ENCODE measurements at regions not wholly inside any gene's neighbourhood (a gene's known extent, or its start where the extent isn't known, plus 50 kb on each side); places are given as distances from the start of the nearest gene placed in this dataset.
A peak's percentile ranks its signal among the peaks of the same experiment; 100 is the strongest.

GRCh38 chr11:130647371-130647770 lies 198.9 kb downstream of the ADAMTS15 start:
- TF ChIP-seq, protein P1, sequence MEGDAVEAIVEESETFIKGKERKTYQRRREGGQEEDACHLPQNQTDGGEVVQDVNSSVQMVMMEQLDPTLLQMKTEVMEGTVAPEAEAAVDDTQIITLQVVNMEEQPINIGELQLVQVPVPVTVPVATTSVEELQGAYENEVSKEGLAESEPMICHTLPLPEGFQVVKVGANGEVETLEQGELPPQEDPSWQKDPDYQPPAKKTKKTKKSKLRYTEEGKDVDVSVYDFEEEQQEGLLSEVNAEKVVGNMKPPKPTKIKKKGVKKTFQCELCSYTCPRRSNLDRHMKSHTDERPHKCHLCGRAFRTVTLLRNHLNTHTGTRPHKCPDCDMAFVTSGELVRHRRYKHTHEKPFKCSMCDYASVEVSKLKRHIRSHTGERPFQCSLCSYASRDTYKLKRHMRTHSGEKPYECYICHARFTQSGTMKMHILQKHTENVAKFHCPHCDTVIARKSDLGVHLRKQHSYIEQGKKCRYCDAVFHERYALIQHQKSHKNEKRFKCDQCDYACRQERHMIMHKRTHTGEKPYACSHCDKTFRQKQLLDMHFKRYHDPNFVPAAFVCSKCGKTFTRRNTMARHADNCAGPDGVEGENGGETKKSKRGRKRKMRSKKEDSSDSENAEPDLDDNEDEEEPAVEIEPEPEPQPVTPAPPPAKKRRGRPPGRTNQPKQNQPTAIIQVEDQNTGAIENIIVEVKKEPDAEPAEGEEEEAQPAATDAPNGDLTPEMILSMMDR (IDR thresholded peaks at IDR 0.05; ENCODE audit: insufficient read depth, low read depth, low read length, missing control alignments) = no peak
- H3K4me3 ChIP-seq (ENCODE audit: low read length) = no peak overlapping the region
- DNase-seq (ENCODE audit: low read depth) = no peak

DNA sequence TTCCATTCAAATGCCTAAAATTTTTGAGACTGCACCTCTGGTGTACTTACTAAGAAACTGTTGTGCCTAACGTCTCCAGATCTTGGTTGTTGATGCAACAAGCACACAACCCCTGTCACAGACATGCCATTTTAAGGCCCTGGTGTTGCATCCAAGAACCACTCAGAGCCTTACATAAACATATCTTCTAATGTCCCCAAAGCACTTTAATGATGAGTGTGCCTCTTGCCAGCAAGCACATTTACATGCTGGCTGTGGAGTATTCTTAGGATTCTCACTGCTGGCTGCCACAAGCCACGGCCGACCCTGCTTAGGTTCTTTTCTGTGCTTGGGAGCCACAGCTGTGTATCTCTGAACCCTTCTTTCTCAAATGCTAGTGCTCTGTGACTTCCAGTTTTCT lies 201.4 kb downstream of the ADAMTS15 start:
- no peak for DNase-seq (ENCODE audit: low read depth)
- TF ChIP-seq, protein P1 (IDR thresholded peaks at IDR 0.05; ENCODE audit: insufficient read depth, low read depth, low read length, missing control alignments) = no peak
- no peak overlapping the region for H3K4me3 ChIP-seq (ENCODE audit: low read length)

DNA sequence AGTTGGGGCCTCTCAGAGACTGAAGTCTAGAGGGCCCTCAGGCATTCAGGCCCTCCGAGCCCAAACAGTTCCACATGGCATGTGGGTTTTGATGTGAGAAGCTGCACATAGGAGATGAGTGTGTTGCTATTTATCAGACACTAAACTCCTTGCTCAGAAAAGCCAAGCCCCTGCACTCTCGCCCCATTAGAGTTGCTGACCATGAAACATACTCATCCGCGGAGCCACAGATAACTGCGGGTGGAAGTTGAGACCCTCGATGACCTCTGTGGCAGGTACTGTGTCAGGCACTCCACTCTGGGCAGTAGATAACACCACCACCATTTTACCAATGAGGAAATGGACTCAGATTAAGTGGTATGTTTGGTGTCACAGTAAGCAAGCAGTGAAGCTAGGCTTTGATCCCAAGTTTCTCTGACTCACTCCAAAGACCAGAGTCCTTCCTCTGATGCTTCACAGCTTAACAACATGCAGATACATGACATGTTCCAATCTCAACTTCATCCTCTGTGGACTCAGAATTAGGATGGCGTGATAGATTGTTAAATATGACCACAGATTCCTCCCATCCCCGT lies 202.1 kb downstream of the ADAMTS15 start:
- DNase-seq (ENCODE audit: low read depth) = peak; percentile 32
- H3K4me3 ChIP-seq (ENCODE audit: low read length) = no peak overlapping the region
- TF ChIP-seq, protein P1 (IDR thresholded peaks at IDR 0.05; ENCODE audit: insufficient read depth, low read depth, low read length, missing control alignments) = no peak

GRCh38 chr11:130651066-130651855 lies 202.8 kb downstream of the ADAMTS15 start:
- H3K4me3 ChIP-seq (ENCODE audit: low read length) = no peak overlapping the region
- DNase-seq (ENCODE audit: low read depth) = peak; percentile 19
- TF ChIP-seq, protein P1 (IDR thresholded peaks at IDR 0.05; ENCODE audit: insufficient read depth, low read depth, low read length, missing control alignments) = no peak

GRCh38 chr11:130652671-130653335 lies 204.4 kb downstream of the ADAMTS15 start:
- TF ChIP-seq, protein P1 (IDR thresholded peaks at IDR 0.05; ENCODE audit: insufficient read depth, low read depth, low read length, missing control alignments) = no peak
- peak; percentile 70 for DNase-seq (ENCODE audit: low read depth)
- no peak overlapping the region for H3K4me3 ChIP-seq (ENCODE audit: low read length)

DNA sequence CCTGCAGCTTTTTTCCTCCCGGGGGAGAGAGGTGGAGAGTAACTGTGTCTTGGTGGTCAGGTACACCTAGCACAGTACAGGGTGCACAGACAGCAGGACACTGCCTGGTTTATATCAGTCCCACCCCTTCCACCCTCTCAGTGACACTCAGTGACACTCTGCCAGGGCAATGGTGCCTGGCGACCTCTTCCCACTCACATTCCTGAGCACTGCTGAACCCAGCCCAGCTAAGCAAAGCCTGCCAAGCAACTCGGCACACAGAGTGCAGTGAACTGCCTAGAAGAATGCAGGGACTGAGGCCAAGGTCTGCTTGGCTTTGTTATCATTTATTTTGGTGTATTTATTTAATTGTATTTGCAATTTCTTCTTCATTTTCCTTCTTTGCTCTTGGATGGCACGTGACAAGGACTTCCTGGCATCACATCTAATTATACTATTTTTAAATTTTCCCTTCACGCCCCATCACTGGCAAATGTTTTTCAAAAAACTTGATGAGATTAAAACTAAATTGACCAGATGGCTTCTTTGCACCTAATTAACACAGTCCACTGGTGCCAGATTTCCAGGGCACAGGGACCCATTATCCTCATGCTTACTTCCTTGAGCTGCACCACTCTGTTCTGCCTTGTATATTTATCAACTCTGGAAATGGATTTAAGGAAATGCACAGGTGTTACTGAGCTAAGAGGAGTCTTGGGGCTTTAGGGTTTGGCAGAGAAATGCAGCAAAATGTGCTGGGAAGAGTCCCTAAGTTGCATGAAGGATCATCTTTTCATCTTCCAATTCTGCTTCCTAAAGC lies 205.6 kb downstream of the ADAMTS15 start:
- H3K4me3 ChIP-seq (ENCODE audit: low read length) = no peak overlapping the region
- no peak for DNase-seq (ENCODE audit: low read depth)
- TF ChIP-seq, protein P1 (IDR thresholded peaks at IDR 0.05; ENCODE audit: insufficient read depth, low read depth, low read length, missing control alignments) = no peak

Data from epithelial cell of esophagus (primary cell).